ENCODE measurements at regions not wholly inside any gene's neighbourhood (a gene's known extent, or its start where the extent isn't known, plus 50 kb on each side); places are given as distances from the start of the nearest gene placed in this dataset.

- no peak overlapping the region for H3K9ac ChIP-seq (ENCODE audit: low read length)
- H3K4me3 ChIP-seq (ENCODE audit: insufficient read depth, low read depth, low read length) = no peak overlapping the region
- DNase-seq (ENCODE audit: low read depth) = no peak
- peaks cover under 1% of the 10 kb centered on the region for H3K4me1 Mint-ChIP-seq (ENCODE audit: low read depth, unreplicated experiment)
- H3K27me3 Mint-ChIP-seq (ENCODE audit: low read depth, unreplicated experiment) = peaks cover 20% of the 10 kb centered on the region
- no peak overlapping the region for H3K27ac Mint-ChIP-seq (ENCODE audit: unreplicated experiment)
- no peaks in the 10 kb centered on the region for H3K9me3 ChIP-seq (ENCODE audit: insufficient read depth, low read depth, low read length)
- no peak overlapping the region for H2AFZ ChIP-seq (ENCODE audit: low read depth, low read length)
- H3K9me3 Mint-ChIP-seq (ENCODE audit: unreplicated experiment) = peaks cover 4% of the 10 kb centered on the region
- H3K36me3 Mint-ChIP-seq (ENCODE audit: low read depth, unreplicated experiment) = no peaks in the 10 kb centered on the region
- peaks cover 8% of the 10 kb centered on the region for H3K4me1 ChIP-seq (ENCODE audit: insufficient read depth, low read length)
- H3K4me3 Mint-ChIP-seq (ENCODE audit: unreplicated experiment) = no peak overlapping the region
- H3K27me3 ChIP-seq (ENCODE audit: insufficient read depth, low read length) = no peaks in the 10 kb centered on the region
- no peak for FAIRE-seq
- H4K20me1 ChIP-seq (ENCODE audit: insufficient read depth, low read length) = no peaks in the 10 kb centered on the region
- H3K27ac ChIP-seq (ENCODE audit: low read depth, low read length) = no peak overlapping the region
- H3K4me2 ChIP-seq (ENCODE audit: low read length) = no peak overlapping the region
- no peaks in the 10 kb centered on the region for H3K36me3 ChIP-seq (ENCODE audit: insufficient read depth, low read length)
- no peaks in the 10 kb centered on the region for H3K79me2 ChIP-seq (ENCODE audit: insufficient read depth, low read length)
- TF ChIP-seq EZH2 (IDR thresholded peaks at IDR 0.05; ENCODE audit: insufficient read depth, low read length) (no peak), CTCF (IDR thresholded peaks at IDR 0.05; ENCODE audit: insufficient read depth, low read depth, low read length) (no peak)
Measured at GRCh38 chr13:40379794-40380578, 286.5 kb downstream of the FOXO1 start.

GRCh38 chr13:40381935-40382764 lies 284.3 kb downstream of the FOXO1 start:
- H3K4me2 ChIP-seq (ENCODE audit: low read length) = no peak overlapping the region
- peaks cover 8% of the 10 kb centered on the region for H3K4me1 ChIP-seq (ENCODE audit: insufficient read depth, low read length)
- Mint-ChIP-seq H3K27ac (ENCODE audit: unreplicated experiment) (no peak overlapping the region), H3K9me3 (ENCODE audit: unreplicated experiment) (peaks cover 3% of the 10 kb centered on the region), H3K4me3 (ENCODE audit: unreplicated experiment) (no peak overlapping the region), H3K4me1 (ENCODE audit: low read depth, unreplicated experiment) (peaks cover 5% of the 10 kb centered on the region), H3K27me3 (ENCODE audit: low read depth, unreplicated experiment) (peaks cover 3% of the 10 kb centered on the region), H3K36me3 (ENCODE audit: low read depth, unreplicated experiment) (no peaks in the 10 kb centered on the region)
- H3K36me3 ChIP-seq (ENCODE audit: insufficient read depth, low read length) = no peaks in the 10 kb centered on the region
- no peak overlapping the region for H2AFZ ChIP-seq (ENCODE audit: low read depth, low read length)
- H3K9ac ChIP-seq (ENCODE audit: low read length) = no peak overlapping the region
- H3K9me3 ChIP-seq (ENCODE audit: insufficient read depth, low read depth, low read length) = no peaks in the 10 kb centered on the region
- H3K27me3 ChIP-seq (ENCODE audit: insufficient read depth, low read length) = no peaks in the 10 kb centered on the region
- no peaks in the 10 kb centered on the region for H4K20me1 ChIP-seq (ENCODE audit: insufficient read depth, low read length)
- H3K4me3 ChIP-seq (ENCODE audit: insufficient read depth, low read depth, low read length) = no peak overlapping the region
- FAIRE-seq (no peak), DNase-seq (ENCODE audit: low read depth) (no peak)
- TF ChIP-seq EZH2 (IDR thresholded peaks at IDR 0.05; ENCODE audit: insufficient read depth, low read length) (no peak), CTCF (IDR thresholded peaks at IDR 0.05; ENCODE audit: insufficient read depth, low read depth, low read length) (no peak)
- no peak overlapping the region for H3K27ac ChIP-seq (ENCODE audit: low read depth, low read length)
- no peaks in the 10 kb centered on the region for H3K79me2 ChIP-seq (ENCODE audit: insufficient read depth, low read length)

Measured in astrocyte (in vitro differentiated cells and primary cell).